Nephron (organoid): ENCODE measurements at regions not wholly inside any gene's neighbourhood (a gene's known extent, or its start where the extent isn't known, plus 50 kb on each side); places are given as distances from the start of the nearest gene placed in this dataset.

Source experiments
- H3K27ac Mint-ChIP-seq, 3 experiments: 2 replicates each; pipeline ENCODE4 v1.8.0; 2020; ENCODE audit warnings: mixed read lengths in 3 of 3, mild to moderate bottlenecking in 2 of 3, moderate library complexity in 1 of 3
- H3K27me3 Mint-ChIP-seq: 2 replicates; pipeline ENCODE4 v1.8.0; 2021; ENCODE audit warnings: low read depth, mild to moderate bottlenecking, moderate library complexity, mixed read lengths
- H3K36me3 Mint-ChIP-seq: 2 replicates; pipeline ENCODE4 v1.8.0; 2020; ENCODE audit warnings: low read depth, mixed read lengths
- H3K4me1 Mint-ChIP-seq: 2 replicates; pipeline ENCODE4 v1.8.0; 2020; ENCODE audit warnings: mixed read lengths
- H3K4me3 Mint-ChIP-seq, 3 experiments: 2 replicates each; pipeline ENCODE4 v1.8.0; 2020; ENCODE audit warnings: mild to moderate bottlenecking in 3 of 3, mixed read lengths in 3 of 3, moderate library complexity in 2 of 3
- H3K9me3 Mint-ChIP-seq: 2 replicates; pipeline ENCODE4 v1.8.0; 2020; ENCODE audit warnings: mixed read lengths
- CTCF ChIP-seq, 3 experiments: fragments of 200-600 bp; sonication (generic); IDR thresholded peaks; one replicate each; pipeline ENCODE4 v1.5.0; 2021; ENCODE audit warnings: antibody characterized with exemption in 3 of 3; ENCODE audit not compliant: unreplicated experiment in 3 of 3

GRCh38 chr9:129397335-129397734 is 219.3 kb upstream of the IER5L start:
- no peak for TF ChIP-seq CTCF (IDR thresholded peaks at IDR 0.05; ENCODE audit: unreplicated experiment in 3 of 3)
- no peak overlapping the region for H3K4me3 Mint-ChIP-seq
- no peaks in the 10 kb centered on the region for H3K9me3 Mint-ChIP-seq
- H3K27me3 Mint-ChIP-seq = no peaks in the 10 kb centered on the region
- peaks cover 18% of the 10 kb centered on the region for H3K4me1 Mint-ChIP-seq
- no peaks in the 10 kb centered on the region for H3K36me3 Mint-ChIP-seq
- no peak overlapping the region for H3K27ac Mint-ChIP-seq

GRCh38 chr9:129396365-129396708 is 218.3 kb upstream of the IER5L start:
- Mint-ChIP-seq H3K27me3 (no peaks in the 10 kb centered on the region), H3K9me3 (no peaks in the 10 kb centered on the region), H3K27ac (no peak overlapping the region), H3K36me3 (no peaks in the 10 kb centered on the region), H3K4me1 (peaks cover 20% of the 10 kb centered on the region), H3K4me3 (no peak overlapping the region)
- no peak for TF ChIP-seq CTCF (IDR thresholded peaks at IDR 0.05; ENCODE audit: unreplicated experiment in 3 of 3)

- Mint-ChIP-seq H3K27me3 (no peaks in the 10 kb centered on the region), H3K9me3 (no peaks in the 10 kb centered on the region), H3K4me3 (no peak overlapping the region), H3K4me1 (peaks cover 23% of the 10 kb centered on the region), H3K36me3 (no peaks in the 10 kb centered on the region), H3K27ac (no peak overlapping the region)
- no peak for TF ChIP-seq CTCF (IDR thresholded peaks at IDR 0.05; ENCODE audit: unreplicated experiment in 3 of 3)
Observed at GRCh38 chr9:129395633-129396364, 217.7 kb upstream of the IER5L start.

GRCh38 chr9:129394886-129395279 is 216.8 kb upstream of the IER5L start:
- H3K4me1 Mint-ChIP-seq = peaks cover 21% of the 10 kb centered on the region

GRCh38 chr9:129394061-129394885 is 216.2 kb upstream of the IER5L start:
- TF ChIP-seq CTCF (IDR thresholded peaks at IDR 0.05; ENCODE audit: unreplicated experiment in 3 of 3) = no peak
- H3K9me3 Mint-ChIP-seq = no peaks in the 10 kb centered on the region
- H3K4me1 Mint-ChIP-seq = peaks cover 15% of the 10 kb centered on the region
- peak overlapping the region in 1 of 3 experiments; percentile 46 for H3K27ac Mint-ChIP-seq
- no peak overlapping the region for H3K4me3 Mint-ChIP-seq
- H3K36me3 Mint-ChIP-seq = no peaks in the 10 kb centered on the region
- peaks cover under 1% of the 10 kb centered on the region for H3K27me3 Mint-ChIP-seq

More at GRCh38 chr9:129394886-129395279, 216.8 kb upstream of the IER5L start:
- no peaks in the 10 kb centered on the region for H3K9me3 Mint-ChIP-seq
- H3K4me3 Mint-ChIP-seq = no peak overlapping the region
- TF ChIP-seq CTCF (IDR thresholded peaks at IDR 0.05; ENCODE audit: unreplicated experiment in 3 of 3) = no peak
- H3K27ac Mint-ChIP-seq = no peak overlapping the region
- H3K36me3 Mint-ChIP-seq = no peaks in the 10 kb centered on the region
- no peaks in the 10 kb centered on the region for H3K27me3 Mint-ChIP-seq
